Suprapubic skin (tissue), 4 donors: ENCODE measurements at regions not wholly inside any gene's neighbourhood (a gene's known extent, or its start where the extent isn't known, plus 50 kb on each side); places are given as distances from the start of the nearest gene placed in this dataset.

Experiments used
- EP300 ChIP-seq: sonication (generic); formaldehyde crosslinking; IDR thresholded peaks from one replicate; pipeline ENCODE4 v1.6.1; 2017; ENCODE audit warnings: antibody characterized with exemption
- POLR2A ChIP-seq, 2 donors: fragments of 450-650 bp; IDR thresholded peaks; one replicate each; pipeline ENCODE4 v1.6.1; 2017; ENCODE audit warnings: antibody characterized with exemption in 2 of 2, mild to moderate bottlenecking in 2 of 2, moderate library complexity in 2 of 2
- POLR2AphosphoS5 ChIP-seq, 3 donors: sonication (generic); formaldehyde crosslinking; IDR thresholded peaks; one replicate each; pipeline ENCODE4 v1.6.1; 2017; ENCODE audit warnings: antibody characterized with exemption in 3 of 3
- TF ChIP-seq, protein P1 (sequence below), 2 donors: fragments of 200-600 bp in 1 of 2; fragments of 450-650 bp in 1 of 2; sonication (generic) in 1 of 2; IDR thresholded peaks; one replicate each; pipeline ENCODE4 v1.5.1; 2016 to 2019; ENCODE audit warnings: antibody characterized with exemption in 2 of 2, mild to moderate bottlenecking in 1 of 2, moderate library complexity in 1 of 2

DNA sequence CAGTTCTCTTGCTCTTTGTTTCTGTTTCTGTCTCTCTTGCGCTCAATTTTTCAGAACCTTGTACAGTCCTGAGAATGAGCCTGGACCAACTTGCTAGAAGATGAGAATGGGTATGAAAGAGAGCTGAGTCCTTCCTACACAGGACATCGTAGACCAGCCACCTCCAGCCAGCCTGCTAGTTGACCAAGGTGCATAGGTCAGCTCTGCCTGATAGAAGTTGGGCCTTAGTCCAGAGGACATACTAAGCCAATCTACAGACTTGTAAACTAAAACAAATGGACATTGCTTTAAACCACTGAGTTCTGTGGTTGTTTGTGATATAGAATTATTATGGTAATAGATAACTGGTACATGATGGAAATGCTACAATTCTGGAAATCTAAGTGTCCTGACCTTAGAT is 236.4 kb upstream of the ZFP64 start:
- TF ChIP-seq, protein P1, sequence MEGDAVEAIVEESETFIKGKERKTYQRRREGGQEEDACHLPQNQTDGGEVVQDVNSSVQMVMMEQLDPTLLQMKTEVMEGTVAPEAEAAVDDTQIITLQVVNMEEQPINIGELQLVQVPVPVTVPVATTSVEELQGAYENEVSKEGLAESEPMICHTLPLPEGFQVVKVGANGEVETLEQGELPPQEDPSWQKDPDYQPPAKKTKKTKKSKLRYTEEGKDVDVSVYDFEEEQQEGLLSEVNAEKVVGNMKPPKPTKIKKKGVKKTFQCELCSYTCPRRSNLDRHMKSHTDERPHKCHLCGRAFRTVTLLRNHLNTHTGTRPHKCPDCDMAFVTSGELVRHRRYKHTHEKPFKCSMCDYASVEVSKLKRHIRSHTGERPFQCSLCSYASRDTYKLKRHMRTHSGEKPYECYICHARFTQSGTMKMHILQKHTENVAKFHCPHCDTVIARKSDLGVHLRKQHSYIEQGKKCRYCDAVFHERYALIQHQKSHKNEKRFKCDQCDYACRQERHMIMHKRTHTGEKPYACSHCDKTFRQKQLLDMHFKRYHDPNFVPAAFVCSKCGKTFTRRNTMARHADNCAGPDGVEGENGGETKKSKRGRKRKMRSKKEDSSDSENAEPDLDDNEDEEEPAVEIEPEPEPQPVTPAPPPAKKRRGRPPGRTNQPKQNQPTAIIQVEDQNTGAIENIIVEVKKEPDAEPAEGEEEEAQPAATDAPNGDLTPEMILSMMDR (IDR thresholded peaks at IDR 0.05) = no peak
- no peak for TF ChIP-seq EP300
- no peak for TF ChIP-seq POLR2A (IDR thresholded peaks at IDR 0.05)
- no peak for TF ChIP-seq POLR2AphosphoS5 (IDR thresholded peaks at IDR 0.05)
